ENCODE measurements at regions not wholly inside any gene's neighbourhood (a gene's known extent, or its start where the extent isn't known, plus 50 kb on each side); places are given as distances from the start of the nearest gene placed in this dataset.
"Not testable (repeated sequence)": the region's sequence is repeated elsewhere in the genome, so short reads cannot be mapped to it uniquely, and the experiment has no call there.

DNA sequence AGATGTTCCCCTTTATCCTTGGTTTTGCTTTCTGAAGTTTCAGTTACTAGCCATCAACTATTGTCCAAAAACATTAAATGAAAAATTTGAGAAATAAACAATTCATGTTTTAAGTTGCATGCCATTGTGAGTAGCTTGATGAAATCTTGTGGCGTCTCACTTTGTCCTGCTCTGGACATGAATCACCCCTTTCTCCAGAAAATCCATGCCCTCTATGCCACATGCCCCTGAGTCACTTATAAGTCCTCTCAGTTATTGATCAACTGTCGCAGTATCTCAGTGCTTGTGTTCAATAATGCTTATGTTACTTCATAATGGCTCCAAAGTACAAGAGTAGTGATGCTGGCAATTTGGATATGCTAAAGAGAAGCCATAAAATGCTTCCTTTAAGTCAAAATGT is 208.0 kb upstream of the FERD3L start:
- DNase-seq (ENCODE audit: low spot score): no peak

DNA sequence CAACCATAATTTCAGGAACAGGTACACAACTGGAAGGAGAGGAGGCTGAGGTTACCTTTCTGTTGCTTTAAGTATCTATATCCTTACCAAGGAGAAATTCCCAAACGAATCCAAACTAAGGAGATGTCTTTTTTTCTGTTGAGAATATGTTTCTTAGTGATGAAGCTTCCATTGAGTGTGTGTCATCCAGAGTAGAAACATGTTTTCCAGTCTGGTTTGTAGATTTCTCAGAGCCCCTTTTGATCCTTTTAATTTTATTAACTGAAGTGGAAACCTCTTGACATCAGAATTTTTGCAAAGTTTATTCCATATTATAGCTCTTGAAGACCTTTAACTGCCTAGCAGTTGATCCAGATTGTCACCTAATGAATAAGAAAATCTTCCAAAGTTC is 207.1 kb upstream of the FERD3L start:
- DNase-seq (ENCODE audit: low spot score): no peak
- TF ChIP-seq, protein P1, sequence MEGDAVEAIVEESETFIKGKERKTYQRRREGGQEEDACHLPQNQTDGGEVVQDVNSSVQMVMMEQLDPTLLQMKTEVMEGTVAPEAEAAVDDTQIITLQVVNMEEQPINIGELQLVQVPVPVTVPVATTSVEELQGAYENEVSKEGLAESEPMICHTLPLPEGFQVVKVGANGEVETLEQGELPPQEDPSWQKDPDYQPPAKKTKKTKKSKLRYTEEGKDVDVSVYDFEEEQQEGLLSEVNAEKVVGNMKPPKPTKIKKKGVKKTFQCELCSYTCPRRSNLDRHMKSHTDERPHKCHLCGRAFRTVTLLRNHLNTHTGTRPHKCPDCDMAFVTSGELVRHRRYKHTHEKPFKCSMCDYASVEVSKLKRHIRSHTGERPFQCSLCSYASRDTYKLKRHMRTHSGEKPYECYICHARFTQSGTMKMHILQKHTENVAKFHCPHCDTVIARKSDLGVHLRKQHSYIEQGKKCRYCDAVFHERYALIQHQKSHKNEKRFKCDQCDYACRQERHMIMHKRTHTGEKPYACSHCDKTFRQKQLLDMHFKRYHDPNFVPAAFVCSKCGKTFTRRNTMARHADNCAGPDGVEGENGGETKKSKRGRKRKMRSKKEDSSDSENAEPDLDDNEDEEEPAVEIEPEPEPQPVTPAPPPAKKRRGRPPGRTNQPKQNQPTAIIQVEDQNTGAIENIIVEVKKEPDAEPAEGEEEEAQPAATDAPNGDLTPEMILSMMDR (IDR thresholded peaks at IDR 0.05; ENCODE audit: borderline replicate concordance, control extremely low read depth, extremely low read depth, insufficient read depth, missing control alignments): no peak
- in situ Hi-C loops (cut with MboI; ENCODE audit: low sequenced_read_pairs, unreplicated experiment): no loop called here

More for the DNA sequence above, 208.0 kb upstream of the FERD3L start:
- in situ Hi-C loops (cut with MboI; ENCODE audit: low sequenced_read_pairs, unreplicated experiment): no loop called here
- TF ChIP-seq, protein P1 (IDR thresholded peaks at IDR 0.05; ENCODE audit: borderline replicate concordance, control extremely low read depth, extremely low read depth, insufficient read depth, missing control alignments): no peak

DNA sequence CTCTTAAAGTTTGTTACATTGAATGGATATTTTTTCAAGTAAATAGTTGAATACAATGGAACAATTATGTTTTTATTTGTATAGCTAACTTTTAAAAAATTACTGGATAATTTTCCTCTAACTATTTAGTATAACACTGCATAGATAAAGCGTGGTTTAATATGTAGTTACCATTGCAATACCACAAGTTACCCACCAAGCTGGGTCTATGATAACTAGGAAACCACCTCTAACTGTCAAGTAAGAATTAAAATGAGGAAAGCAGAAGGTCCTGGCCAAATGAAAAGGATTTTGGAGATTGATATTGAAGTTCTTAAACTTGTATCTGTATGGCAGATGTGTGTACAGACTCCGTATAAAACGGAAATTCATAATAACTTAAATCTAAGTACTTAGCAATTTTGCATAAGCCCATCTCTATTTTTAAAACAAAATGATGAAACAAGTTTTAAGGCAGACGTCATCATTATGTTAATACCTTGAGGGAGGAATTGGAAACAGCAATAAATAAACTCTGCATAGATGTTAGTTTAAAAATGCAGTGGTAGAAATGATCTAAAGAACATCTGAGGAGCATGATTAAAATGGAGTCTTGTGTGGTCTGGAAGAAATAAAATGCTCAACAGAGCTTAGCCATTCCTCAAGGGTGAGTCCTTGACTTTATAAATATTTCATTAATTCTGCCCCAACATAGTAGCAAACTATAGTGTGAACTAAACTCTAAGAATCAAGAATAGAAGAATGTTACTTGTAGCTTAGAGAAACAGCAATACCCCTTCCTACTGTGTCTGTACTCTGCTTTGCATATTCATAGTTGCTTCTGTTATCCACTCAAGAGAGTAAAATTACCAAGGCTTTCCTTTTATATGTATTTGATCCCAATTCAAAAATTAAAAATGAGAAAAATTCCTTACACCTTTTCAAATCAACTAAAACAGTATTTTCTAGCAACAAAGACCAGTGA is 206.4 kb upstream of the FERD3L start:
- in situ Hi-C loops (cut with MboI; ENCODE audit: low sequenced_read_pairs, unreplicated experiment): no loop called here
- no peak for DNase-seq (ENCODE audit: low spot score)
- TF ChIP-seq, protein P1 (IDR thresholded peaks at IDR 0.05; ENCODE audit: borderline replicate concordance, control extremely low read depth, extremely low read depth, insufficient read depth, missing control alignments): no peak

DNA sequence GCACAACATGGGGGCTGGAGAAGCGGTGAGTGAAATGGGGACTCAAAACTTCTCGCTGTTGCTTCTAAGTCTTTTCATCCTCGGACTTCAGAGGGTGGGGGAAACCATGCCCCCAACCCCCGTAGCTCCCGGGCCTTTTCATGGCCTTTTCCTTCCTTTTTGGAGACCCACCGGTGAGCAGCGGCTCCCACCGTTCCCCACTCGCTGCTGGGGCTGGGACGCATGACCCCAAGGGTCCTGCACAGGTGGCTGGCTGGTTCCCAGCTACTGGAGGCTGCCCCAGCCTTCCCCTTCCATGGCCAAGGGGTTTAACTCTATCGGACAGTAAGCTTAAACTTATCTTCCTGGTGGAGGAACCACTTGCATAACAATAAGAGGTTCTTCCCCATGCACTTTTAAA is 194.3 kb upstream of the FERD3L start:
- TF ChIP-seq, protein P1 (IDR thresholded peaks at IDR 0.05; ENCODE audit: borderline replicate concordance, control extremely low read depth, extremely low read depth, insufficient read depth, missing control alignments): no peak
- no peak for DNase-seq (ENCODE audit: low spot score)
- in situ Hi-C loops (cut with MboI; ENCODE audit: low sequenced_read_pairs, unreplicated experiment): no loop called here

DNA sequence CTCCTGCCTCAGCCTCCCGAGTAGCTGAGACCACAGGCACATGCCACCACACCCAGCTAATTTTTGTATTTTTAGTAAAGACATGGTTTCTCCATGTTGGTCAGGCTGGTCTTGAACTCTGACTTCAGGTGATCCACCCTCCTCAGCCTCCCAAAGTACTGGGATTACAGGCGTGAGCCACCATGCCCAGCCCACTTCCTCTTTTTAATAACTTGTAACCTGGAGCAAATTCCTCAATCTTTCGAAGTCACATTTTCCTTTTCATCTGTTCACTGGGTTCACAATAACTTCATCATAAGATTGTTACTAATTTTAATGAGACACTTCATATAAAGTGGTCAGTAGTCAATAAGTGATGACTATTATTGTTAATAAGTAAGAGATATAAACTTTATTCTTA is 193.3 kb upstream of the FERD3L start:
- in situ Hi-C loops (cut with MboI; ENCODE audit: low sequenced_read_pairs, unreplicated experiment): not testable (repeated sequence)

DNA sequence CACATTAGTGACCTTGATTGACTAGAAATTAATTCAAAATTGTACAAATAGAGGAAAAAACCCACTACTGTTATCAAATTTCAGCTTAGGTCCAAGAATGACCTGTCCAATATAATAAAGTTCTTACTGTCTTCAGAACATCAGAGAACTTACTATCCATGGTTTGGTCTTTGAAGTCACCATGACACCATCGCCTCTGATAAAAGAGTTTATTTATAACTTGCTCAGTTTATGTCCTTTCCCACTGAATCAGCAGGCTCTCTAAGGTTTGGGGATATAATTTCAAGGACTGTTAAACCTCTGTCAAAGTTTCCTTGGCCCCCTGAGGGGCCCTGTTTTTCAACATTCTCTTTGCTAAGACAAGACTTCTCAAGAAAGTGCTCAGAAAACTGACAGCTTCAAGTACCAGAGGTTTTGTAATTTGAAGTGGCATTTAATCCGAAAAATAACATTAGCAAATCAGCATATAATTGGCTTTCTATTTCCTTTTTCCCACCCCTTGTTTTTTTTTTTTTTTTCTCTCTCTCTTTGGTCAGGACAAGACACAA is 191.7 kb upstream of the FERD3L start:
- TF ChIP-seq, protein P1 (IDR thresholded peaks at IDR 0.05; ENCODE audit: borderline replicate concordance, control extremely low read depth, extremely low read depth, insufficient read depth, missing control alignments): no peak
- no peak for DNase-seq (ENCODE audit: low spot score)
- in situ Hi-C loops (cut with MboI; ENCODE audit: low sequenced_read_pairs, unreplicated experiment): no loop called here

More for the DNA sequence above, 193.3 kb upstream of the FERD3L start:
- DNase-seq (ENCODE audit: low spot score): not testable (repeated sequence)

DNA sequence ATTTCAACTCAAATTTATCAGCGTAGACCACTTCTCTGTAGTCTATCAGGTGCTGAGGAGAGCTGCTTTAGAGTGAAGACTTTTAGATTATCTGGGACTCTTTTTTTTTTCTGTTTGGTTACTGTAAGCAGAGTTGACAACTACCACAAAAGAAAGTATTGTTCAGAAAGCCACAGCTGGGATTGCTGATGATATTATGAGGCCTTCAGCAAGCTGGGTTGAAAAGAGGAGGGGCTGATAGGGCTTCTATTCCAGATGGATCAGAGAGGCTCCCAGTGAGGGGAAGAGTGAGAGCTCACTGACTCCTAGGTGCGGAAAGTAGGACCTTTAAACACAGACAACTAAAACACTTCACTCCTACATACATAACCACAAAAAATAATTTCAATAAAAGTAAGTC is 188.5 kb upstream of the FERD3L start:
- TF ChIP-seq, protein P1 (IDR thresholded peaks at IDR 0.05; ENCODE audit: borderline replicate concordance, control extremely low read depth, extremely low read depth, insufficient read depth, missing control alignments): no peak
- in situ Hi-C loops (cut with MboI; ENCODE audit: low sequenced_read_pairs, unreplicated experiment): no loop called here

More for the DNA sequence above, 188.5 kb upstream of the FERD3L start:
- DNase-seq (ENCODE audit: low spot score): no peak

All from GM13976 (cell line).